HG03039 (cell line): ENCODE measurements at regions not wholly inside any gene's neighbourhood (a gene's known extent, or its start where the extent isn't known, plus 50 kb on each side); places are given as distances from the start of the nearest gene placed in this dataset.

Source experiments
- ATAC-seq: cut with Tn5 transposase; IDR thresholded peaks from one replicate; pipeline ENCODE4 v1.9.1; 2021; ENCODE audit warnings: mild to moderate bottlenecking, moderate library complexity; ENCODE audit not compliant: unreplicated experiment

GRCh38 chr9:1907465-1907864, 107.7 kb upstream of the SMARCA2 start:
- no peak for ATAC-seq

- ATAC-seq = no peak
Observed at GRCh38 chr9:1909322-1909721, 105.8 kb upstream of the SMARCA2 start.

GRCh38 chr9:1910269-1910811, 104.8 kb upstream of the SMARCA2 start:
- ATAC-seq = no peak

- ATAC-seq = no peak
Observed at GRCh38 chr9:1913631-1914330, 101.4 kb upstream of the SMARCA2 start.

GRCh38 chr9:1916095-1916494, 99.1 kb upstream of the SMARCA2 start:
- no peak for ATAC-seq

GRCh38 chr9:1916655-1917054, 98.5 kb upstream of the SMARCA2 start:
- ATAC-seq = no peak

- no peak for ATAC-seq
Observed at GRCh38 chr9:1917396-1917935, 97.7 kb upstream of the SMARCA2 start.

- no peak for ATAC-seq
Observed at GRCh38 chr9:1918108-1918507, 97.0 kb upstream of the SMARCA2 start.

- ATAC-seq = no peak
Observed at GRCh38 chr9:1918622-1919021, 96.5 kb upstream of the SMARCA2 start.

GRCh38 chr9:1919229-1919628, 95.9 kb upstream of the SMARCA2 start:
- ATAC-seq = no peak

GRCh38 chr9:1920386-1920785, 94.8 kb upstream of the SMARCA2 start:
- no peak for ATAC-seq

GRCh38 chr9:1922026-1922425, 93.1 kb upstream of the SMARCA2 start:
- no peak for ATAC-seq

- ATAC-seq = no peak
Observed at GRCh38 chr9:1927546-1927945, 87.6 kb upstream of the SMARCA2 start.

GRCh38 chr9:1929134-1929533, 86.0 kb upstream of the SMARCA2 start:
- no peak for ATAC-seq

- peak; percentile 65 for ATAC-seq
Observed at GRCh38 chr9:1929722-1930244, 85.4 kb upstream of the SMARCA2 start.

GRCh38 chr9:1930245-1930736, 84.9 kb upstream of the SMARCA2 start:
- ATAC-seq = peak; percentile 61

GRCh38 chr9:1938135-1938534, 77.0 kb upstream of the SMARCA2 start:
- peak; percentile 20 for ATAC-seq

- ATAC-seq = peak; percentile 46
Observed at GRCh38 chr9:1938675-1939170, 76.4 kb upstream of the SMARCA2 start.

- ATAC-seq = no peak
Observed at GRCh38 chr9:1939466-1939865, 75.7 kb upstream of the SMARCA2 start.

- ATAC-seq = peak; percentile 73
Observed at GRCh38 chr9:1939926-1940368, 75.2 kb upstream of the SMARCA2 start.

GRCh38 chr9:1941989-1942388, 73.2 kb upstream of the SMARCA2 start:
- no peak for ATAC-seq
